Fibroblast of villous mesenchyme (primary cell): ENCODE measurements at regions not wholly inside any gene's neighbourhood (a gene's known extent, or its start where the extent isn't known, plus 50 kb on each side); places are given as distances from the start of the nearest gene placed in this dataset.
A peak's percentile ranks its signal among the peaks of the same experiment; 100 is the strongest.

Source experiments
- DNase-seq: peaks from one replicate; pipeline ENCODE4 v3.0.0-alpha.2; 2010; ENCODE audit warnings: low read depth
- H3K4me3 ChIP-seq: 2 replicates; pipeline ENCODE4 v1.5.1; 2011; ENCODE audit warnings: low read depth, mild to moderate bottlenecking, low read length
- TF ChIP-seq, protein P1 (sequence below): IDR thresholded peaks from 2 replicates; pipeline ENCODE4 v1.5.1; 2012; ENCODE audit warnings: low read depth, mild to moderate bottlenecking, low read length; ENCODE audit not compliant: insufficient read depth

DNA sequence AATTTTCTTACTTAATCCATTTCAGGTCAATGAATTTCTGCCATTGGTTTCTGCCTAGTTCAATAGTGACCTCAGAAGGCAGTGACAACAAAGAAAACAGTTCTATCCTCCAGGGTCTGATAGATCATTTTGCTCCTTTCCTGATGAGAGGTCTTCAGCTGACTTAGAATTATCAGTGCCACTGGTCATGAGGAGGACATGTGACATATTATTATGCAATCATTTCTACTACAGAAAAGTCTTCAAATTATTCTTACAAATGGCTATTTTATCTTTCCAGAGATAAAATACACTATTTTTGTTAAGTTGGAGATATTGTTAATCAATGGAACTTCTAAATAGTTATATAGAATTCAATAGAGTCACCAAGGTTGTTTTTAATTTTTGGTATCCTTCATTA is 360.0 kb upstream of the GALNT5 start:
- DNase-seq = no peak
- no peak overlapping the region for H3K4me3 ChIP-seq
- TF ChIP-seq, protein P1, sequence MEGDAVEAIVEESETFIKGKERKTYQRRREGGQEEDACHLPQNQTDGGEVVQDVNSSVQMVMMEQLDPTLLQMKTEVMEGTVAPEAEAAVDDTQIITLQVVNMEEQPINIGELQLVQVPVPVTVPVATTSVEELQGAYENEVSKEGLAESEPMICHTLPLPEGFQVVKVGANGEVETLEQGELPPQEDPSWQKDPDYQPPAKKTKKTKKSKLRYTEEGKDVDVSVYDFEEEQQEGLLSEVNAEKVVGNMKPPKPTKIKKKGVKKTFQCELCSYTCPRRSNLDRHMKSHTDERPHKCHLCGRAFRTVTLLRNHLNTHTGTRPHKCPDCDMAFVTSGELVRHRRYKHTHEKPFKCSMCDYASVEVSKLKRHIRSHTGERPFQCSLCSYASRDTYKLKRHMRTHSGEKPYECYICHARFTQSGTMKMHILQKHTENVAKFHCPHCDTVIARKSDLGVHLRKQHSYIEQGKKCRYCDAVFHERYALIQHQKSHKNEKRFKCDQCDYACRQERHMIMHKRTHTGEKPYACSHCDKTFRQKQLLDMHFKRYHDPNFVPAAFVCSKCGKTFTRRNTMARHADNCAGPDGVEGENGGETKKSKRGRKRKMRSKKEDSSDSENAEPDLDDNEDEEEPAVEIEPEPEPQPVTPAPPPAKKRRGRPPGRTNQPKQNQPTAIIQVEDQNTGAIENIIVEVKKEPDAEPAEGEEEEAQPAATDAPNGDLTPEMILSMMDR = no peak

DNA sequence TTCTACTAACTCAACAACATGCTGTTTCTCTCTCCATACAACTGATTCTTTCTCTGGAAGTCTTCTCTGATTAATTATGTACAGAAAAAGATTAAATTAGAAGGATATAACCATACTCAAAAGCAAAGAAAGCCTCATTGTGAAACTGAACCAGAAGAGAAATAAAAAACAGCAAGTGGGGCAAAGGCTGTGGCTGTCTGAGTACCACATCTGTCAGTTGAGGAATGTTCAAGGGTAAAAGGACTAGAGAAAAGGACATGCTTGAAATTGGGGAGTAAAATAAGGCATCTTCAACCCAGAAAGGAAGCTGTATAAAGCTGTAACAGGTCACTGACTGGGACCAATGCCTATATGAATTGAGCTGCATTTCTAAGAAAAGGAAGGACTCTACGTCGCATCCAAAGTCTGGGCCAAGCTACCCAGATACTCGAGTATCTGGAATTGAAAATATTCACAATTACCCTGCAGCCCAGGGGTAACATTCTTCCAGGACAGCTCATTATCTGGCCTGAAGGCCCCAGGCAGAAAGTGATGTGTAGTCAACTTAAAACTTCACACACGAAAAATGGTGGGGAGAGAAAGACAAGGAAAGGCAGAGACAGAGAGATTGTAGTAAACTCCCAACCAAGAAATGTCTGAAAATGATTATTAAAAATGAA is 356.0 kb upstream of the GALNT5 start:
- TF ChIP-seq, protein P1 = no peak
- no peak overlapping the region for H3K4me3 ChIP-seq
- peak; percentile 10 for DNase-seq

DNA sequence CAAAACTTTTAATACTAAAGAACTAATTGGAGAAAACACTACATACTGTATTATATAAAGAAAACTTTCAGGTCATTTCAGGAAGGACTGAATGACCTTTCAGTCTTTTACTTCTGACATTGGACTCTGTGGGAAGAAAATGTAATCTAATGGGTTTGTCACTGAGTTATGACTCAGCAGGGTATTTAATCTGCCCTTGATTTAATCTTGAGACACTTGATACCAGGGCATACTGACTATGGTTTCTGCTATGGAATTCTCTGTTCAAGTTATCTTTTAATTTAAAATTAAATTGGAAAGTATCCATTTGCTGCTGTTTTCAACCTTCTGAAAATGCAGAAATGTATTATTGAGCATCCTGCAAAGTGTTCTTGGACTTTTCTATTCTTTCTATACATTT is 354.2 kb upstream of the GALNT5 start:
- TF ChIP-seq, protein P1 = no peak
- no peak for DNase-seq
- H3K4me3 ChIP-seq = no peak overlapping the region

DNA sequence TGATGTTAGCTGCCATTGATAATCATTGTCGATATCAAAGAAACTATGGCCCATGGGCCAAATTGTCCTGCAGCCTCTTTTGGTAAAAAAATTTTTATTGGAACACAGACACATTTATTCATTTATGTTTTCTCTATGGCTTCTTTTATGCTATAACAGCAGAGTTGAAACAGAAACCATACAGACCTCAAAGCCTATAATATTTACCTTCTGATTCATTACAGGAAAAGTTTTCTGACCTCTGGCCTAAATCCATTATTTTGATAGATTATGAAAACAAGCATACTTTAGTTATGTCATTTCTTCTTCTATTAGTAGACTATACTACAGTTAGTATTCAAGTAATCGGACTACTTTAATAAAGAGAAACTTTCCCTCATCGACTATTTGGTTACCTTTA is 349.7 kb upstream of the GALNT5 start:
- TF ChIP-seq, protein P1 = no peak
- no peak overlapping the region for H3K4me3 ChIP-seq
- no peak for DNase-seq

DNA sequence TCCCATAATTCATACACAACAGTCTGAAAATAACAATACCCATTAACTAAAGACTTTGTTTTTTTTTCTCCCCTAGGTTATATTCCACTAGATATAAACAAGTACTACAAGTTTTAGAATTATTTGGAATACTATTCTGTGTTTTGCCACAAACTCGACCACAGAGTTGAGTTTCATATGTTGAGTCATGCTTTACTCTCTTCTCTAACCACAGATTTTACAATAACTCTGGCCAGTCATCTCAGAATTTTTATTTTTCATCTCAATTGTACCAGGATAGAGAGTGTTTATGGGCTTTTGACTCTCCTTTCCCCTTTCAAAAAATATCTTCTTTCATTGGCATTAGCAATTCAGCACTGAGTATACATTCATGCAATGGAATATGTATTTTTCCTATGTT is 348.7 kb upstream of the GALNT5 start:
- H3K4me3 ChIP-seq = no peak overlapping the region
- DNase-seq = peak; percentile 57
- TF ChIP-seq, protein P1 = no peak

DNA sequence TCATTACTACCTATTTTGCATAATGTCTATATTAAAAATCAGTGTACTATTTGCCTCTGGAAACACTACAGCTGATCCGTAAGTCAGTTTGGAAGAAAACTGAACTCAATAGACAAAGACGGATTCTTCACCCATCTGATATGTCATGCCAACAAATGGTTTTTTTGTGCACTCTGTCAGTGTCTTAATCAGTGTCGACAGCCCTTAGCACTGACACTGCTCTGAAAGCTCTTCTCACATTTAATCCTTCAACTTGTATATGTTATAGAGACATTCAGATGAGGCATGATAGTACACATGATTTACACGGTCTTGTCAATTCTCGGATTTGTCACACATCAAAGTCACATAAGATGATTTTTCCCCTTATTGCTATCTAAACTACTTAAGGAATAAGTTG is 347.5 kb upstream of the GALNT5 start:
- H3K4me3 ChIP-seq = no peak overlapping the region
- TF ChIP-seq, protein P1 = no peak
- DNase-seq = no peak

DNA sequence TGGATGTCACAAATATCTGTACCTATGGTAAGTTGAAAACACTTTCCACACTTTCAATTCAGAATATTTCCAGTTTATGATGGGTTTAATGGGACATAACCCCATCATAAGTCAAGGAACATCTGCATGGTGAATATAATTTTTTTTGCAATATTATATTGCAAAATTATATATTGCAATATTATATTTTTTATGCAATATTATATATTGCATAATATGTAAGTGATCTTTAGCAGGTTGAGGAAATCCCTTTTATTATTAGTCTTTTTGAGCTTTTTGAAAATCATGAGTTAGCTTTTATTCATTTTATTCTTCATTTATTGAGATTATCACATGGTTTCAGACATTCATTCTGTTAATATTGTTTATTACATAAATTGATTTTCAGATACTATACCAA is 342.2 kb upstream of the GALNT5 start:
- H3K4me3 ChIP-seq = no peak overlapping the region
- DNase-seq = no peak
- TF ChIP-seq, protein P1 = no peak
